Right hindlimb (tissue), 1 donor: ENCODE measurements at regions not wholly inside any gene's neighbourhood (a gene's known extent, or its start where the extent isn't known, plus 50 kb on each side); places are given as distances from the start of the nearest gene placed in this dataset.
"Not testable (repeated sequence)": the region's sequence is repeated elsewhere in the genome, so short reads cannot be mapped to it uniquely, and the experiment has no call there.

Experiments used
- DNase-seq: peaks from one replicate; pipeline ENCODE4 v3.0.0-alpha.2; 2018

GRCh38 chr5:7244208-7244607, 151.7 kb upstream of the ADCY2 start:
- no peak for DNase-seq

DNA sequence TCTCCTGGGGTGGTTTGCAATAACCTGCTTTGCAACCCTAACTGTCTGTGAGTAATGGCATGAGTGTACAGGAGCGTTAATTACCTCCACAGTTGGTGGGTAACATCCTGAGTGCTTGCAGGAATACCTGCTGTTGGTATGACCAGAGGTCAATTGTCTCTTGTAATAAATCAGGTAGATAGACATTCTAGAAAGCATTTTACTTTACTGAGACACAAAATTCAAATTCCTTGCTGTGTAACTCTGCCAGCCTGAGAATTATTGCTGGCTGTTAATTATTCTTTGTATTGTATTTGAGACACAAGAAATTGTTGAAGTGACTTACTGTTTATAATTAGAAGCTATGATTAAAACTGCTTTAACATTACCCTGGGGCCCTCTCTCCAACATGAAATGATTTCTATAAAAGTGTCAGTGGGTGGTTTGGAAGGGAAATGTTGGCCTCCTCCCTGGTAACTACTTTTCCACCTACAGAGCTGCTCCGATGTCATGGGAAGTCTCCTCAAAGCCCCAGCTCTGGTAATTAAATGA, 150.8 kb upstream of the ADCY2 start:
- no peak for DNase-seq

GRCh38 chr5:7246287-7246686, 149.7 kb upstream of the ADCY2 start:
- DNase-seq = no peak

DNA sequence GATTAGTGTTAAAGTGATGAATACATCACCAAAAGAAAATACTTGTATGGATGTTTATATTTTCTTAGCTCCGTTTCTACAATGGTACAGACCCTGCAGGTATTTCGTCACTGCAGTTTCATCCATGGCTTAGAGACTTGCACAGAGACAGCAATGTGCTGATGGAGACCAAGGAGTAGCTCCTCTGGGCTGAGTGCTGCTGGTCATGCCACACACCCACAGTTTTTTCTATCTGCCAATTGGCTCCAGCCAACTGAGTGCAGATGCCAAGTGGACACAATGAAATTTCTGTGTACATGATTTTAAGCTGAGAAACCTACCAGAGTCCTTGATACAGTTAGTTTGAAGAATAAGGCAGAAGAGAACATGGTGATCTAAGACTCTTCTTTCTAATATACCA, 145.9 kb upstream of the ADCY2 start:
- DNase-seq = no peak

GRCh38 chr5:7250611-7251010, 145.3 kb upstream of the ADCY2 start:
- DNase-seq = no peak

DNA sequence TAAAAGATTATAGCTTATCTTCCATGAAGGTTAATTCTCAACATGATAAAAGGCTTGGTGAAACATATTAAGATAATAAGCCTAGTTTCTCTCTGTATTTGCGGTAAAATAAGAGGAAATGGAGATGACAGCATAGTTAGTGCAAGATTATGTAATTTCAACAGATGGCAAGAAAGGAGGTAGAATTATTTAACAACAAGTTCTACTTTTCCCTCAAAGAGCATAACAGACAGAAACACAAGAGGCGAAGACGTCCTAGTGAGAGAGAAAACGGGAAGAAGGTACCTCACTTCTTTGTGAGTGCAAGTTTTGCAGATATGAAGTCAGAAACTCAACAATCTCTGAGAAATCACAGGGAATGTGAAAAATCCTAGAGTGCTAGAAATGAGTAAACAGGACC, 144.8 kb upstream of the ADCY2 start:
- DNase-seq = no peak

DNA sequence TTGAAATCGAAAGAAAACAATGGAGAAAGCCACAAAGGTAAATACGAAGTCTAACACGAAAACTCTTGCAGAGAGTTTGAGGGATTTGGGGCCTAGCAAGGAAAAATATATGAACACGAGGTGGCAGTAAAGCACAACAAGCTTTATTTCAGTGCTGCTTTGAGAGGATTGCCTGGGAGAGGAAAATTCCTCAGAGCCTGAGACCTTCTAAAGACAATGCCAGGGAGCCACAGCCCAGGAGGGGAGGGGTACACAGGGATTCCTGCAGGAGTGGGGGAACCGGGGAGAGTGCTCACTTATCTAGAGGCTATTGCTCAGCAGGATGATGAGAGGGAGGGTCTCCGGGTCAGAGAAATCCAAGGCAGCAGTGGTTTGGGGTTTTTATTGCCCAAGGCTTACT, 134.9 kb upstream of the ADCY2 start:
- no peak for DNase-seq

DNA sequence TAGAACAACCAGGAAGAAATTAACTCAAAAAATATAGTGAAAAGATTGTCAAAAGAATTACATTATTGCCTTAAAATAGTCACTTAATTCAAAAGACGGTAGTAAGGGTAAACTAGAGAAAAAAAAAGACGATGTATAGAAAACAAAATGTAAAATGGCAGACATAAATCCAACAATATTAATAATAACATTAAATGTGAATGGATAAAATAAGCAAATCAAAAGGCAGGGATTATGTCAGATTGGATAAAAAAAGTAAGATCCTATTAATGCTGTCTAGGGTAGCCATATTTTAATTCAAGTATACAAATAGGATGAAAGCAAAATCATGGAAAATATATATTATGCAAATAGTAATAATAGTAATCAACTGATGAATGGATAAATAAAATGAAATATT, 134.0 kb upstream of the ADCY2 start:
- DNase-seq = no peak

GRCh38 chr5:7263398-7264015, 132.4 kb upstream of the ADCY2 start:
- DNase-seq = not testable (repeated sequence)

DNA sequence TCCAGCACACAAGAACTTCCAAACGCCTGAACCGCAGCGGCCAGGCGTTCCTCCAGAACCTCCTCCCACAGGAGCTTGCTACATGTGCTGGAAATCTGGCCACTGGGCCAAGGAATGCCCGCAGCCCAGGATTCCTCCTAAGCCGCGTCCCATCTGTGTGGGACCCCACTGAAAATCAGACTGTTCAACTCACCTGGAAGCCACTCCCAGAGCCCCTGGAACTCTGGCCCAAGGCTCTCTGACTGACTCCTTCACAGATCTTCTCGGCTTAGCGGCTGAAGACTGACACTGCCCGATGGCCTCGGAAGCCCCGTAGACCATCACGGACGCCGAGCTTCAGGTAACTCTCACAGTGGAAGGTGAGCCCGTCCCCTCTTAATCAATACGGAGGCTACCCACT, 130.2 kb upstream of the ADCY2 start:
- DNase-seq = not testable (repeated sequence)

DNA sequence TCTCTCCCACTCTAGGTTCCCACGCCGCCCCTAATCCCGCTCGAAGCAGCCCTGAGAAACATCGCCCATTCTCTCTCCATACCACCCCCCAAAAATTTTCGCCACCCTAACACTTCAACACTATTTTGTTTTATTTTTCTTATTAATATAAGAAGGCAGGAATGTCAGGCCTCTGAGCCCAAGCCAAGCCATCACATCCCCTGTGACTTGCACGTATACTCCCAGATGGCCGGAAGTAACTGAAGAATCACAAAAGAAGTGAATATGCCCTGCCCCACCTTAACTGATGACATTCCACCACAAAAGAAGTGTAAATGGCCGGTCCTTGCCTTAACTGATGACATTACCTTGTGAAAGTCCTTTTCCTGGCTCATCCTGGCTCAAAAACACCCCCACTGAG, 127.2 kb upstream of the ADCY2 start:
- not testable (repeated sequence) for DNase-seq

DNA sequence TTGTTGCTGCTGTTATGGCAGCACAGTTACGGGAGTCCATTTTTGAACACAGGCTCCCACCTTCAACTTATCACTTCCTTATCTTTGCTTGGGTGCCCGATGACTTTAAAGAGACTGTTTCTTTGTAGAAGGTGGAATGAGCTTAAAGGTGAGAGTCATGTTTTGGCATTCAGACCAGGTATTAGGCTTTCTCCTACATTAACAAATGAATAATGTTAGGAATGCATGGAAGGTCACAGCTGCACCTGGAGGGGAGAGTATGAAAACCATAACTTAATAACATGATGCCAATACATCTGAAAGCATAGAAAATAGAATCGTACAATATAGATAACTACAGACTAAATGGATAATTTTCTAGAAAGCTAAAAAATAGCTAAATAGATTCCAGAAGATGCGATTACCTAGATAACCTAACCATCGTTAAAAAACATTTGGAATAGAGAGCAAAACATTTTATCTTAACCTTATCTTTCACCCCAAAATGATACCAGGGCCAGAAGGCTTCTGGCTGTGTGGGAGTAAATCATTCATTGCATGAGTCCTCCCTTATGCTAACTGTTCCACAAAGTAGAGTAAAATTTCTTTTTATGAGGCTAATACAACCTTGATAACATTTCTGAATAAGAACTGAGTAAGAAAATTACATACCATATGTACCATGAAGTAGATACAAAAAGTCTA, 126.2 kb upstream of the ADCY2 start:
- DNase-seq = no peak

- no peak for DNase-seq
Measured at GRCh38 chr5:7271435-7272084, 124.4 kb upstream of the ADCY2 start.

DNA sequence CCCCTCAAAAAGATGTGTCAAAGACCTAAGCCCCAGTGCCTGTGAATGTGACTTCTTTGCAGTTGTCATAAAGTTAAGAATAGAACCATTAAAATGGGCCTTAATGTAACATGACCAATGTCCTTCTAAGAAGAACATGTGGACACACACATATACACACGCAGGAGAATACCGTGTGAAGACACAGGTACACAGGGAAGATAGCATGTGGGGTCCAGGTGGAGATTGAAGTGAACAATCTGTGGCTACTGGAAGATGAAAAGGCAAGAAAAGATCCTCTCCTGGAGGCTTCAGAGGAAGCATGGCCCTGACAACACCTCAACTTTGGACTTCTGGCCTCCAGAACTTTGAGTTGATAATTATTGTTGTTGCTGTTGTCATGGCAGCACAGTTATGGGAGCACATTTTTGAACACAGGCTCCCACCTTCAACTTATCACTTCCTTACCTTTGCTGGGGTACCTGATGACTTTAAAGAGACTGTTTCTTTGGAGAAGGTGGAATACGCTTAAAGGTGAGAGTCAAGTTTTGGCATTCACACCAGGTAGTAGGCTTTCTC, 123.5 kb upstream of the ADCY2 start:
- no peak for DNase-seq

DNA sequence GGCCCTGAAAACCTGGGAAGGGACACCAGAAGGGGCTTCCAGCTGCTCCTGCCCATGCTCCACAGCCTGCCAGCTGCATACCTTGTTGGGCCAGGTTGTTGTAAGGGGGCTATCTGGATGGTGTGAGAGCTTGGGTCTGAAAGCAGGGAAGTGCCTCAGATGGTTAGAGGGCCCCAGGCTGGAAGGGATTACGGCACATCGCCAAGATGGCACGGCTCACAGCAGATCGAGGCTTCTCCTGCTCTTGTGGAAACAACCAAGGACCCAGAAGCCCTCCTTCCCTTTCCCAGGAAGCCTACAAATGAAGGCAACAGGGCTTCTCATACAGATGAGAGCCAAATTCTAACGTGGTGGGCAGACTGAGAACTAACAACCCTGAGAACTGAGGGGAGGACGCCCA, 121.7 kb upstream of the ADCY2 start:
- no peak for DNase-seq

GRCh38 chr5:7289634-7290033, 106.3 kb upstream of the ADCY2 start:
- DNase-seq = not testable (repeated sequence)

GRCh38 chr5:7297821-7298220, 98.1 kb upstream of the ADCY2 start:
- not testable (repeated sequence) for DNase-seq

DNA sequence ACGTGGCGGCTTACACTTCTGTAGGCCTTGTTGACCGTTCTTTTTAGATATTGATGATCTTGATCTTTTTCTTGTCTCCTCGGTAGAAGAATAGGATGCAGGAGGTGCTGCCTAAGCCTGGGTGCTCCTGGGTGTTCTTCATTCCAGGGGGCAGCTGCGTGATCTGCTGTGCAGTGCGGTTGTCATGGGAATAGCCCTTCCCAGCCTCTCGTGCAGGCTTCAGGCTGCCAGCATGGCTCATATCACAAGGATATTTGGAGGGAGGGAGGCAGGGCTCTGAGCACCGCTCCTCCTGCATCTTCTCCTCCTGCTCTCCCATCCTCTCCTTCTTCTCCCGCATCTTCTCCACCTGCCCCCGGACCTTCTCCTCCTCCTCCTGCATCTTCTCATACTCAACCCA, 96.2 kb upstream of the ADCY2 start:
- DNase-seq = not testable (repeated sequence)

DNA sequence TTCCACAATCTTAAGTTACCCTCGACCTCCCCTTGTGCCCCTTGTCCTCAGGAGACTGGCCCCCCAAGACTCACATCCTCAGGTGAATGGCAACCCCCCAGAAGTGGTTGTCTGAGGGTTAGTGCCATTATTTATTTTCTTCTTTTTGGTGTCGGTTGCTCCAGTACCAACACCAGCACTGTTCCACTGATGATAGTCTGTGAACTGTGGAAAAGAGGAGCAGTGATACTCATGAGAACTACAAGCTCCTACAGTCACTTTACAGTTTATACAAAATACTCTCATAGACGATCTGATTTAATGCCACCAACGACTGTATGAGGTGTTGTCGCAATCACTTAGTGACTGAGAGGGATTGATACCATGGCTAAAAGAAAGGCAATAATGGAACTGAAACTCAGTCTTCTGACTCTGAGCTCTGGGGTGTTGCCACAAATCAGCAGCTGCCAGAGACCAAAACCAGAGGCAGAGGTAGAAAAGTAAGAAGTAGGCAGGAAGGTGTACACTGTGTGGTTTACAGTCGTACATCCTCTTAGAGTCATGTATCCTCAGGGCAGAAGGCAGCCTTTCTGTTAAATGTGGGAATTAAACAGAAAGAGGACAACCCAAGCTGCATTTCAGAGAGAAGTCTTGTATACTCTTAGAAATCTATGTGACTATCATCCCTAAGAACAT, 90.8 kb upstream of the ADCY2 start:
- not testable (repeated sequence) for DNase-seq

DNA sequence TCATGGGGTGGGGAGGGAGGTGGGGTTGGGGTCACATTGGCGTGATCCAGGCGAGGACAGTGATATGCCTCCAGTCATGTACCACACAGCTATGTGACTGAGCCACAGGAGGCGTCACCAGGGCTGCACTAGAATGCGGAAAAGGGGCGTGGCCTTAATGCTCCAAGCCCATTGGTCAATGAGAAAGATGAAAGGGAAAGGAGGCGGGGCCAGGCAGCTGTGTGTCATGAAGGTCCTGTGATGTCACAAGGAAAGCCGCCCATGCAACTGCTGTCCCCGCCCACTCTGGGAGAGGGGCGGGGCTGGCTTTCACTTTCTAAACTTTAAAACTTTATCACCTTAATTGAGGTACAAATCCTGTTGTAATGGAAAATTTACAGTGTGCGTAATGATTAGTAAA, 89.4 kb upstream of the ADCY2 start:
- DNase-seq = not testable (repeated sequence)

DNA sequence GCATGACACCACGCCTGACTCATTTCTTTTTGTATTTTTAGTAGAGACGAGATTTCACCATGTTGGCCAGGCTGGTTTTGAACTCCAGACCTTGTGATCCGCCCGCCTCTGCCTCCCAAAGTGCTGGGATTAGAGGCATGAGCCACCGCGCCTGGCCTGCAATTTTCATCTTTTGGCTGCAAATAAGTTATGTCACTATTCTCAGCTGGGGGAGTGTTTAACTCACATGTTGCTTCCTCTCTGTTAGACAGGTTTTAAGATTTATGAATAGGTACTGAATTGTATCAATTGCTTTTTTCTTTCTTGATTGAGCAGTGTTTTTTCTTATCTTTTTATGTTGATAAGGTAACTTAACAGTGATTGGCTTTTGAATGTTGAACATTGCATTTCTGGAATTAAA, 88.2 kb upstream of the ADCY2 start:
- DNase-seq = not testable (repeated sequence)

GRCh38 chr5:7309715-7310114, 86.2 kb upstream of the ADCY2 start:
- not testable (repeated sequence) for DNase-seq

- not testable (repeated sequence) for DNase-seq
Measured at GRCh38 chr5:7310656-7311055, 85.3 kb upstream of the ADCY2 start.
